ENCODE measurements at regions not wholly inside any gene's neighbourhood (a gene's known extent, or its start where the extent isn't known, plus 50 kb on each side); places are given as distances from the start of the nearest gene placed in this dataset.

GRCh38 chr3:161884830-161885229 lies 388.2 kb downstream of the OTOL1 start:
- TF ChIP-seq CTCF (conservative IDR thresholded peaks at IDR 0.05) = no peak
- H3K4me3 Mint-ChIP-seq = no peak overlapping the region
- peaks cover 4% of the 10 kb centered on the region for H3K9me3 Mint-ChIP-seq
- H3K4me1 Mint-ChIP-seq (ENCODE audit: unreplicated experiment) = no peaks in the 10 kb centered on the region
- no peak for DNase-seq (ENCODE audit: extremely low spot score, unreplicated experiment)
- no peaks in the 10 kb centered on the region for H3K36me3 Mint-ChIP-seq
- H3K27ac Mint-ChIP-seq = no peak overlapping the region
- H3K27me3 Mint-ChIP-seq = no peaks in the 10 kb centered on the region

- TF ChIP-seq CTCF (conservative IDR thresholded peaks at IDR 0.05) = no peak
- Mint-ChIP-seq H3K27me3 (no peaks in the 10 kb centered on the region), H3K4me1 (ENCODE audit: unreplicated experiment) (no peaks in the 10 kb centered on the region), H3K9me3 (peaks cover 4% of the 10 kb centered on the region), H3K4me3 (no peak overlapping the region), H3K36me3 (no peaks in the 10 kb centered on the region), H3K27ac (no peak overlapping the region)
- DNase-seq (ENCODE audit: extremely low spot score, unreplicated experiment) = no peak
Observed at GRCh38 chr3:161890147-161890625, 393.6 kb downstream of the OTOL1 start.

- H3K36me3 Mint-ChIP-seq = no peaks in the 10 kb centered on the region
- no peaks in the 10 kb centered on the region for H3K9me3 Mint-ChIP-seq
- no peak for DNase-seq (ENCODE audit: extremely low spot score, unreplicated experiment)
- H3K4me1 Mint-ChIP-seq (ENCODE audit: unreplicated experiment) = no peaks in the 10 kb centered on the region
- no peaks in the 10 kb centered on the region for H3K27me3 Mint-ChIP-seq
- TF ChIP-seq CTCF (conservative IDR thresholded peaks at IDR 0.05) = no peak
- H3K27ac Mint-ChIP-seq = no peak overlapping the region
- no peak overlapping the region for H3K4me3 Mint-ChIP-seq
Observed at GRCh38 chr3:161893972-161894371, 397.4 kb downstream of the OTOL1 start.

- DNase-seq (ENCODE audit: extremely low spot score, unreplicated experiment) = no peak
- no peaks in the 10 kb centered on the region for H3K9me3 Mint-ChIP-seq
- H3K27ac Mint-ChIP-seq = no peak overlapping the region
- H3K4me3 Mint-ChIP-seq = no peak overlapping the region
- no peaks in the 10 kb centered on the region for H3K4me1 Mint-ChIP-seq (ENCODE audit: unreplicated experiment)
- H3K27me3 Mint-ChIP-seq = no peaks in the 10 kb centered on the region
- TF ChIP-seq CTCF (conservative IDR thresholded peaks at IDR 0.05) = no peak
- no peaks in the 10 kb centered on the region for H3K36me3 Mint-ChIP-seq
Observed at GRCh38 chr3:161894657-161895056, 398.0 kb downstream of the OTOL1 start.

GRCh38 chr3:161905520-161906132 lies 409.0 kb downstream of the OTOL1 start:
- Mint-ChIP-seq H3K27me3 (no peaks in the 10 kb centered on the region), H3K4me3 (no peak overlapping the region), H3K36me3 (no peaks in the 10 kb centered on the region), H3K9me3 (no peaks in the 10 kb centered on the region), H3K27ac (no peak overlapping the region), H3K4me1 (ENCODE audit: unreplicated experiment) (no peaks in the 10 kb centered on the region)
- TF ChIP-seq CTCF (conservative IDR thresholded peaks at IDR 0.05) = no peak
- DNase-seq (ENCODE audit: extremely low spot score, unreplicated experiment) = no peak

Data from type B pancreatic cell (in vitro differentiated cells).